MM.1S (cell line): ENCODE measurements at regions not wholly inside any gene's neighbourhood (a gene's known extent, or its start where the extent isn't known, plus 50 kb on each side); places are given as distances from the start of the nearest gene placed in this dataset.

Source experiments
- DNase-seq: peaks from one replicate; pipeline ENCODE4 v3.0.0-alpha.2; 2015
- H2AFZ ChIP-seq: fragments of 300-600 bp; sonication (generic); 2 replicates; pipeline ENCODE4 v1.6.0; 2016; ENCODE audit warnings: antibody characterized with exemption, low read length
- H3F3A ChIP-seq: fragments of 300-600 bp; sonication (generic); 2 replicates; pipeline ENCODE4 v1.6.1; 2016; ENCODE audit warnings: mild to moderate bottlenecking, antibody characterized with exemption, low read length, moderate library complexity, mixed read lengths; ENCODE audit not compliant: insufficient read depth
- H3K27ac ChIP-seq: fragments of 300-600 bp; sonication (generic); 2 replicates; pipeline ENCODE4 v1.5.1; 2016; ENCODE audit warnings: mild to moderate bottlenecking, low read length
- H3K27me3 ChIP-seq: fragments of 300-600 bp; sonication (generic); replicated peaks from 2 replicates; pipeline ENCODE4 v1.6.0; 2016; ENCODE audit warnings: low read length; ENCODE audit not compliant: insufficient read depth
- H3K36me3 ChIP-seq: fragments of 300-600 bp; sonication (generic); replicated peaks from 2 replicates; pipeline ENCODE4 v1.6.1; 2016; ENCODE audit warnings: mild to moderate bottlenecking, low read length, mixed read lengths; ENCODE audit not compliant: insufficient read depth
- H3K4me1 ChIP-seq: fragments of 300-600 bp; sonication (generic); 2 replicates; pipeline ENCODE4 v1.6.1; 2016; ENCODE audit warnings: low read length, mixed read lengths
- H3K4me2 ChIP-seq: fragments of 300-600 bp; sonication (generic); 2 replicates; pipeline ENCODE4 v1.6.0; 2016; ENCODE audit warnings: low read depth, low read length
- H3K4me3 ChIP-seq: fragments of 300-600 bp; sonication (generic); 2 replicates; pipeline ENCODE4 v1.5.1; 2016; ENCODE audit warnings: low read length, mixed read lengths
- H3K79me2 ChIP-seq: fragments of 300-600 bp; sonication (generic); 2 replicates; pipeline ENCODE4 v1.6.1; 2016; ENCODE audit warnings: mixed run types, low read length, mixed read lengths
- H3K9ac ChIP-seq: fragments of 300-600 bp; sonication (generic); 2 replicates; pipeline ENCODE4 v1.6.1; 2016; ENCODE audit warnings: low read length, mixed read lengths
- H3K9me2 ChIP-seq: fragments of 300-600 bp; sonication (generic); replicated peaks from 2 replicates; pipeline ENCODE4 v1.6.1; 2016; ENCODE audit warnings: mild to moderate bottlenecking, low read length, mixed read lengths; ENCODE audit not compliant: insufficient read depth
- H3K9me3 ChIP-seq: fragments of 300-600 bp; sonication (generic); replicated peaks from 2 replicates; pipeline ENCODE4 v1.6.1; 2016; ENCODE audit warnings: mild to moderate bottlenecking, low read length, mixed read lengths; ENCODE audit not compliant: insufficient read depth
- H4K20me1 ChIP-seq: fragments of 300-600 bp; sonication (generic); 2 replicates; pipeline ENCODE4 v1.6.1; 2016; ENCODE audit warnings: mild to moderate bottlenecking, low read length, moderate library complexity, mixed read lengths; ENCODE audit not compliant: insufficient read depth
- CTCF ChIP-seq: fragments of 300-600 bp; sonication (generic); IDR thresholded peaks from 2 replicates; pipeline ENCODE4 v1.5.1; 2016; ENCODE audit warnings: antibody characterized with exemption, low read length, mixed read lengths
- EZH2 ChIP-seq: fragments of 300-600 bp; sonication (generic); optimal IDR thresholded peaks from 2 replicates; pipeline ENCODE3; 2017; ENCODE audit warnings: low read depth, mild to moderate bottlenecking, antibody characterized with exemption, low read length, mixed read lengths
- EZH2phosphoT487 ChIP-seq: fragments of 300-600 bp; sonication (generic); IDR thresholded peaks from 2 replicates; pipeline ENCODE4 v1.6.1; 2018; ENCODE audit warnings: antibody characterized with exemption, low read length

- no peaks in the 10 kb centered on the region for H3F3A ChIP-seq
- TF ChIP-seq EZH2 (no peak), CTCF (no peak), EZH2phosphoT487 (no peak)
- H2AFZ ChIP-seq, result no peak overlapping the region
- H3K79me2 ChIP-seq, result no peaks in the 10 kb centered on the region
- H4K20me1 ChIP-seq, result no peaks in the 10 kb centered on the region
- no peaks in the 10 kb centered on the region for H3K27me3 ChIP-seq
- H3K4me1 ChIP-seq, result no peaks in the 10 kb centered on the region
- H3K4me3 ChIP-seq, result no peak overlapping the region
- H3K36me3 ChIP-seq, result no peaks in the 10 kb centered on the region
- no peaks in the 10 kb centered on the region for H3K9me3 ChIP-seq
- no peak overlapping the region for H3K27ac ChIP-seq
- no peak for DNase-seq
- H3K9ac ChIP-seq, result no peak overlapping the region
- no peaks in the 10 kb centered on the region for H3K9me2 ChIP-seq
- no peak overlapping the region for H3K4me2 ChIP-seq
Measured at GRCh38 chr1:14521622-14522021, 76.9 kb upstream of the KAZN start.

GRCh38 chr1:14522077-14522925 lies 76.2 kb upstream of the KAZN start:
- H3K4me2 ChIP-seq, result no peak overlapping the region
- no peaks in the 10 kb centered on the region for H3K79me2 ChIP-seq
- no peaks in the 10 kb centered on the region for H3K9me3 ChIP-seq
- H3K27me3 ChIP-seq, result no peaks in the 10 kb centered on the region
- H2AFZ ChIP-seq, result no peak overlapping the region
- H3K4me1 ChIP-seq, result no peaks in the 10 kb centered on the region
- no peak overlapping the region for H3K4me3 ChIP-seq
- no peak overlapping the region for H3K27ac ChIP-seq
- no peak overlapping the region for H3K9ac ChIP-seq
- no peaks in the 10 kb centered on the region for H3K36me3 ChIP-seq
- no peaks in the 10 kb centered on the region for H4K20me1 ChIP-seq
- no peak for DNase-seq
- no peaks in the 10 kb centered on the region for H3F3A ChIP-seq
- no peaks in the 10 kb centered on the region for H3K9me2 ChIP-seq
- no peak for TF ChIP-seq EZH2phosphoT487
- TF ChIP-seq CTCF, result no peak
- no peak for TF ChIP-seq EZH2

- Histone ChIP-seq H3K9me3 (no peaks in the 10 kb centered on the region), H2AFZ (no peak overlapping the region), H3K79me2 (no peaks in the 10 kb centered on the region), H3K27ac (no peak overlapping the region), H3K4me3 (no peak overlapping the region), H3K27me3 (no peaks in the 10 kb centered on the region), H3K4me1 (no peaks in the 10 kb centered on the region), H3K4me2 (no peak overlapping the region), H3F3A (no peaks in the 10 kb centered on the region), H4K20me1 (no peaks in the 10 kb centered on the region), H3K9ac (no peak overlapping the region), H3K9me2 (no peaks in the 10 kb centered on the region), H3K36me3 (no peaks in the 10 kb centered on the region)
- DNase-seq, result no peak
- TF ChIP-seq EZH2 (no peak), CTCF (no peak), EZH2phosphoT487 (no peak)
Measured at GRCh38 chr1:14522926-14523241, 75.6 kb upstream of the KAZN start.
